GM23338 (cell line): ENCODE measurements at regions not wholly inside any gene's neighbourhood (a gene's known extent, or its start where the extent isn't known, plus 50 kb on each side); places are given as distances from the start of the nearest gene placed in this dataset.

Experiments
- ATAC-seq: fragments of 200-7000 bp; cut with Tn5 transposase; 3 replicates; pipeline ENCODE4 v1.9.1; 2020
- DNase-seq: peaks from one replicate; pipeline ENCODE4 v3.0.0-alpha.2; 2015; ENCODE audit warnings: low spot score
- H2AFZ ChIP-seq: fragments of 200-600 bp; sonication (generic); 2 replicates; pipeline ENCODE4 v1.8.0; 2016; ENCODE audit warnings: antibody characterized with exemption, mild to moderate bottlenecking, moderate library complexity
- H3F3A ChIP-seq: fragments of 200-600 bp; sonication (generic); replicated peaks from 2 replicates; pipeline ENCODE4 v1.8.0; 2017; ENCODE audit warnings: antibody characterized with exemption, mixed run types, low read depth
- H3K27ac ChIP-seq: fragments of 200-600 bp; sonication (generic); 2 replicates; pipeline ENCODE4 v1.6.1; 2016; ENCODE audit warnings: low read depth
- H3K27me3 ChIP-seq: fragments of 200-600 bp; sonication (generic); 2 replicates; pipeline ENCODE4 v1.8.0; 2016; ENCODE audit warnings: mild to moderate bottlenecking, mixed run types, moderate library complexity; ENCODE audit not compliant: insufficient read depth
- H3K36me3 ChIP-seq: fragments of 200-600 bp; sonication (generic); 2 replicates; pipeline ENCODE4 v1.8.0; 2016; ENCODE audit warnings: mild to moderate bottlenecking; ENCODE audit not compliant: insufficient read depth
- H3K4me1 ChIP-seq: fragments of 200-600 bp; sonication (generic); 2 replicates; pipeline ENCODE4 v1.8.0; 2016; ENCODE audit warnings: mild to moderate bottlenecking, moderate library complexity; ENCODE audit not compliant: insufficient read depth
- H3K4me2 ChIP-seq: fragments of 200-600 bp; sonication (generic); 2 replicates; pipeline ENCODE4 v1.7.1; 2017; ENCODE audit warnings: mixed run types
- H3K4me3 ChIP-seq: fragments of 200-600 bp; sonication (generic); 2 replicates; pipeline ENCODE4 v1.6.1; 2016; ENCODE audit warnings: mixed run types
- H3K79me2 ChIP-seq: fragments of 200-600 bp; sonication (generic); replicated peaks from 2 replicates; pipeline ENCODE4 v1.8.0; 2017; ENCODE audit warnings: mild to moderate bottlenecking; ENCODE audit not compliant: insufficient read depth
- H3K9me2 ChIP-seq: fragments of 200-600 bp; sonication (generic); 2 replicates; pipeline ENCODE4 v1.8.0; 2017; ENCODE audit not compliant: insufficient read depth
- H4K20me1 ChIP-seq: fragments of 200-600 bp; sonication (generic); replicated peaks from 2 replicates; pipeline ENCODE4 v1.8.0; 2017; ENCODE audit warnings: mild to moderate bottlenecking; ENCODE audit not compliant: insufficient read depth
- H3K27ac Mint-ChIP-seq: 2 replicates; pipeline ENCODE4 v1.8.0; 2020; ENCODE audit warnings: inconsistent platforms, mild to moderate bottlenecking, moderate library complexity, mixed read lengths
- H3K27me3 Mint-ChIP-seq: 3 replicates; pipeline ENCODE4 v1.8.0; 2022; ENCODE audit warnings: low read depth, mild to moderate bottlenecking, moderate library complexity, mixed read lengths, inconsistent platforms; ENCODE audit not compliant: insufficient read depth, poor library complexity
- H3K36me3 Mint-ChIP-seq: 3 replicates; pipeline ENCODE4 v1.8.0; 2021; ENCODE audit warnings: low read depth, mild to moderate bottlenecking, inconsistent platforms, moderate library complexity, mixed read lengths
- H3K4me1 Mint-ChIP-seq: 3 replicates; pipeline ENCODE4 v1.8.0; 2020; ENCODE audit warnings: mild to moderate bottlenecking, inconsistent platforms, mixed read lengths
- H3K4me3 Mint-ChIP-seq: 3 replicates; pipeline ENCODE4 v1.8.0; 2021; ENCODE audit warnings: moderate library complexity, mild to moderate bottlenecking, inconsistent platforms, mixed read lengths
- H3K9me3 Mint-ChIP-seq: 3 replicates; pipeline ENCODE4 v1.8.0; 2020; ENCODE audit warnings: moderate library complexity, mild to moderate bottlenecking, inconsistent platforms, mixed read lengths
- CTCF ChIP-seq, 2 experiments: fragments of 200-600 bp in 1 of 2; sonication (generic) in 1 of 2; conservative IDR thresholded peaks; 2 replicates each; pipeline versions ENCODE4 v1.5.1 to v1.6.1; 2016 to 2017; ENCODE audit warnings: antibody characterized with exemption in 2 of 2, low read depth in 2 of 2, mild to moderate bottlenecking in 2 of 2, moderate library complexity in 1 of 2
- ETS1 ChIP-seq: IDR thresholded peaks from 2 replicates; pipeline ENCODE4 v1.6.1; 2016; ENCODE audit warnings: antibody characterized with exemption
- EZH2 ChIP-seq: fragments of 200-600 bp; sonication (generic); IDR thresholded peaks from one replicate; pipeline ENCODE4 v1.8.0; 2017; ENCODE audit warnings: antibody characterized with exemption, mild to moderate bottlenecking, low read depth; ENCODE audit not compliant: unreplicated experiment
- EZH2phosphoT487 ChIP-seq: fragments of 200-600 bp; sonication (generic); IDR thresholded peaks from one replicate; pipeline ENCODE4 v1.8.1; 2018; ENCODE audit warnings: antibody characterized with exemption; ENCODE audit not compliant: unreplicated experiment
- NANOG ChIP-seq: IDR thresholded peaks from 2 replicates; pipeline ENCODE4 v1.6.1; 2016; ENCODE audit warnings: antibody characterized with exemption, borderline replicate concordance
- POLR2AphosphoS5 ChIP-seq: IDR thresholded peaks from 2 replicates; pipeline ENCODE4 v1.6.1; 2016; ENCODE audit warnings: antibody characterized with exemption, low read depth
- REST ChIP-seq: IDR thresholded peaks from one replicate; pipeline ENCODE4 v1.6.1; 2018; ENCODE audit warnings: antibody characterized with exemption; ENCODE audit not compliant: unreplicated experiment
- STAT1 ChIP-seq: IDR thresholded peaks from one replicate; pipeline ENCODE4 v1.6.1; 2016; ENCODE audit warnings: antibody characterized with exemption; ENCODE audit not compliant: unreplicated experiment
- ZNF114 ChIP-seq: fragments of 250-450 bp; sonication (Bioruptor Pico); IDR thresholded peaks from 2 replicates; pipeline ENCODE4 v1.5.0; 2020; ENCODE audit warnings: mild to moderate bottlenecking, moderate library complexity
- ZNF331 ChIP-seq: fragments of 250-450 bp; sonication (Bioruptor Pico); IDR thresholded peaks from 2 replicates; pipeline ENCODE4 v1.5.0; 2020; ENCODE audit warnings: low read depth, mild to moderate bottlenecking, moderate library complexity
- ZNF462 ChIP-seq: fragments of 250-450 bp; sonication (Bioruptor Pico); IDR thresholded peaks from 2 replicates; pipeline ENCODE4 v1.5.0; 2020; ENCODE audit warnings: mild to moderate bottlenecking, moderate library complexity

GRCh38 chr12:124203176-124203575 is 91.7 kb upstream of the RFLNA start (continued):
- TF ChIP-seq POLR2AphosphoS5: no peak
- TF ChIP-seq CTCF (conservative IDR thresholded peaks at IDR 0.05; ENCODE audit: low read depth in 2 of 2): no peak
- no peak for TF ChIP-seq EZH2
- TF ChIP-seq EZH2phosphoT487: no peak
- no peak for TF ChIP-seq ETS1

GRCh38 chr12:124205405-124205804 is 89.5 kb upstream of the RFLNA start:
- no peak for DNase-seq
- no peaks in the 10 kb centered on the region for H4K20me1 ChIP-seq
- Mint-ChIP-seq H3K27me3 (no peaks in the 10 kb centered on the region), H3K4me1 (peaks cover 4% of the 10 kb centered on the region; the same call in 2 of the 3 replicates), H3K36me3 (no peaks in the 10 kb centered on the region), H3K9me3 (peaks cover 14% of the 10 kb centered on the region; the same call in 2 of the 3 replicates), H3K27ac (no peak overlapping the region), H3K4me3 (no peak overlapping the region)
- H3K79me2 ChIP-seq: no peaks in the 10 kb centered on the region
- H3K36me3 ChIP-seq: no peaks in the 10 kb centered on the region
- H3K27ac ChIP-seq: no peak overlapping the region
- no peak overlapping the region for H3K4me2 ChIP-seq
- no peak overlapping the region for H2AFZ ChIP-seq
- ATAC-seq: no peak
- H3F3A ChIP-seq: no peaks in the 10 kb centered on the region
- no peak overlapping the region for H3K4me3 ChIP-seq
- H3K27me3 ChIP-seq: no peaks in the 10 kb centered on the region
- H3K4me1 ChIP-seq: no peaks in the 10 kb centered on the region; the same call in 1 of the 2 replicates
- H3K9me2 ChIP-seq: no peaks in the 10 kb centered on the region; the same call in 1 of the 2 replicates
- no peak for TF ChIP-seq NANOG
- no peak for TF ChIP-seq ETS1
- no peak for TF ChIP-seq ZNF114 (CRISPR knock-in tag)
- no peak for TF ChIP-seq EZH2phosphoT487
- TF ChIP-seq ZNF331 (CRISPR knock-in tag): no peak
- TF ChIP-seq REST: no peak
- no peak for TF ChIP-seq POLR2AphosphoS5
- TF ChIP-seq ZNF462 (CRISPR knock-in tag): no peak
- TF ChIP-seq STAT1: no peak
- TF ChIP-seq EZH2: no peak
